ENCODE measurements at regions not wholly inside any gene's neighbourhood (a gene's known extent, or its start where the extent isn't known, plus 50 kb on each side); places are given as distances from the start of the nearest gene placed in this dataset.

DNA sequence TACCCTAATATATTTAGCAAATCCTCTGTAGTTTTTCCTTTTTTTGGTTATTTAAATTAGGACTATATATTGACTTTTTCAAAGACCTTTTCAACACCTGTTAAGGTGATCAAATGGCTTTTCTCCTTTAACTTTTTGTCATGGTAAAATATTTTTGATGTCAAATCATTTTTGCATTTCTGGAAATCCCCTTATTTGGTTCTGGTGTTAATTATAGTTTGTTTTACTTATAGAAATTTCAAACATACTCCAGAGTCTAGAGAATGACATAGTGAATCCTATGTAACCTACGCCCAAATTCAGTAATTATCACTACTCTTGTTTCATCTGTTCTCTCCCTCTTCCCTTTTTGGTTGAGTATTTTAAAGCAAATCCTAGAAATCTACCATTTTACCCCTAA, 121.3 kb upstream of the TBL1XR1 start:
- H3K4me3 Mint-ChIP-seq (ENCODE audit: unreplicated experiment) = no peak overlapping the region
- no peak overlapping the region for H3K27ac Mint-ChIP-seq (ENCODE audit: unreplicated experiment)
- no peaks in the 10 kb centered on the region for H3K36me3 Mint-ChIP-seq (ENCODE audit: unreplicated experiment)
- no peak for DNase-seq (ENCODE audit: extremely low spot score, unreplicated experiment)
- TF ChIP-seq, protein P1, sequence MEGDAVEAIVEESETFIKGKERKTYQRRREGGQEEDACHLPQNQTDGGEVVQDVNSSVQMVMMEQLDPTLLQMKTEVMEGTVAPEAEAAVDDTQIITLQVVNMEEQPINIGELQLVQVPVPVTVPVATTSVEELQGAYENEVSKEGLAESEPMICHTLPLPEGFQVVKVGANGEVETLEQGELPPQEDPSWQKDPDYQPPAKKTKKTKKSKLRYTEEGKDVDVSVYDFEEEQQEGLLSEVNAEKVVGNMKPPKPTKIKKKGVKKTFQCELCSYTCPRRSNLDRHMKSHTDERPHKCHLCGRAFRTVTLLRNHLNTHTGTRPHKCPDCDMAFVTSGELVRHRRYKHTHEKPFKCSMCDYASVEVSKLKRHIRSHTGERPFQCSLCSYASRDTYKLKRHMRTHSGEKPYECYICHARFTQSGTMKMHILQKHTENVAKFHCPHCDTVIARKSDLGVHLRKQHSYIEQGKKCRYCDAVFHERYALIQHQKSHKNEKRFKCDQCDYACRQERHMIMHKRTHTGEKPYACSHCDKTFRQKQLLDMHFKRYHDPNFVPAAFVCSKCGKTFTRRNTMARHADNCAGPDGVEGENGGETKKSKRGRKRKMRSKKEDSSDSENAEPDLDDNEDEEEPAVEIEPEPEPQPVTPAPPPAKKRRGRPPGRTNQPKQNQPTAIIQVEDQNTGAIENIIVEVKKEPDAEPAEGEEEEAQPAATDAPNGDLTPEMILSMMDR (IDR thresholded peaks at IDR 0.05) = no peak
- H3K4me1 Mint-ChIP-seq (ENCODE audit: unreplicated experiment) = peaks cover 31% of the 10 kb centered on the region
- no peaks in the 10 kb centered on the region for H3K27me3 Mint-ChIP-seq (ENCODE audit: unreplicated experiment)
- peaks cover 4% of the 10 kb centered on the region for H3K9me3 Mint-ChIP-seq (ENCODE audit: unreplicated experiment)

DNA sequence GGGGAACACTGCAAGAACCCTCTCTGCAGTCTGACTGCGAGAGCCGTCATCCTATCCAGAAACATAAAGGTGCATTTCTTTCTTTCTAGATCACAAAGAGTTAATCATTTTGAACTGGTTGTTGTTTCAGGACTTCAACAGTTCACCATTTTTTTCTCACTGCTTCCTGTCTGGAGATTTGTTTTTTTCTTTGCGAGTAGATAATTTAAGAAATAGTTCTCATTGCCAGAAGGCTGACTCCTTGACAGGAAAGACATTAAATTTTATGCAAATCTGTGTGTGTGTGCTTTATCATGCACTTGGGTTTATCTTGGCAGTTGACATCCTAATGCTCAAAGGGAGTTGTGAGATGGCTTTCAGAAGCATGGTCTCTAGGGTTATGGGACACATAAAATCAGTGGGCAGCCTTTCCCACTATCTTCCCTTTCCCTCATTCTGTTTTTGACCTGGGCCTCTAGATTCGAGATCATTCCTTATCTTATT, 123.5 kb upstream of the TBL1XR1 start:
- H3K9me3 Mint-ChIP-seq (ENCODE audit: unreplicated experiment) = peaks cover 4% of the 10 kb centered on the region
- peak overlapping the region; percentile 82 for H3K27ac Mint-ChIP-seq (ENCODE audit: unreplicated experiment)
- H3K36me3 Mint-ChIP-seq (ENCODE audit: unreplicated experiment) = no peaks in the 10 kb centered on the region
- no peak for DNase-seq (ENCODE audit: extremely low spot score, unreplicated experiment)
- H3K4me1 Mint-ChIP-seq (ENCODE audit: unreplicated experiment) = peaks cover 31% of the 10 kb centered on the region
- TF ChIP-seq, protein P1 (IDR thresholded peaks at IDR 0.05) = no peak
- H3K27me3 Mint-ChIP-seq (ENCODE audit: unreplicated experiment) = no peaks in the 10 kb centered on the region
- no peak overlapping the region for H3K4me3 Mint-ChIP-seq (ENCODE audit: unreplicated experiment)

DNA sequence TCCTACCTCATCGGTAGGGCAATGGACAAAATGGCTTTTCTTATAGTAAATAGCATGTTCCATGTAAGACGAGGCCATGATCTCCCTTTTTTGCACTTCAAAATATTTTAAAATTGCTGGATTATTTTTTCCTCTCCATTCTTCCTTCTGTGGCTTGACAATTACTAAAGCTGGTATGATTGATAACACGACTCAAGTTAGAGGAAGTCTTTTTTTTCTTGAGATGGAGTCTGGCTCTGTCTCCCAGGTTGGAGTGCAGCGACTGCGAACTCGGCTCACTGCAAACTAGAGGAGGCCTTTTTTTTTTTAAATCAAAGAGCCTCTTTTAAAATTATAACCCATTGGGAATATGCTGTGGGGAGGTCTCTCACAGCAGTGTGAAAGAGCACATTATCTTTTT, 124.5 kb upstream of the TBL1XR1 start:
- H3K4me1 Mint-ChIP-seq (ENCODE audit: unreplicated experiment) = peaks cover 31% of the 10 kb centered on the region
- peaks cover 4% of the 10 kb centered on the region for H3K9me3 Mint-ChIP-seq (ENCODE audit: unreplicated experiment)
- H3K36me3 Mint-ChIP-seq (ENCODE audit: unreplicated experiment) = no peaks in the 10 kb centered on the region
- peak overlapping the region; percentile 82 for H3K27ac Mint-ChIP-seq (ENCODE audit: unreplicated experiment)
- TF ChIP-seq, protein P1 (IDR thresholded peaks at IDR 0.05) = no peak
- H3K27me3 Mint-ChIP-seq (ENCODE audit: unreplicated experiment) = no peaks in the 10 kb centered on the region
- H3K4me3 Mint-ChIP-seq (ENCODE audit: unreplicated experiment) = no peak overlapping the region
- DNase-seq (ENCODE audit: extremely low spot score, unreplicated experiment) = no peak

DNA sequence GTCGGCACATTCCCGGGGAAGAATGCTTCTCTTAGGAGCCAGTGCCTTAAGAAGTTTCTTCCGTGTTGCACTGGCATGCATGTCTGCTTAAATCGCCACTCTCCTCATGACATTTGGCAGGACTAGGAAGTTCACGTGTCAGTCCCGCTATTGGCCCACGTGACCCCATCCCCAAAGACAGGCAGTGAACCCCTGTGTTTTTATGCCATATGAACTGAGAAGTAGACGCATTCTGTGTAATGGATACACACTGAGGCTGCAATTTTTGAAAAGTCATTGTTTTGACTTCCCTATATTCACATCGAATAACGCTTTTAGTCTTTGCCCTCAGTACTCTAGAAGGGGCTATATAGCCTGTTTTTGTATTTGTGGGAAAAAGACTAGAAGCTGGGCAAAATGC, 125.6 kb upstream of the TBL1XR1 start:
- Mint-ChIP-seq H3K4me3 (ENCODE audit: unreplicated experiment) (no peak overlapping the region), H3K36me3 (ENCODE audit: unreplicated experiment) (no peaks in the 10 kb centered on the region), H3K27me3 (ENCODE audit: unreplicated experiment) (no peaks in the 10 kb centered on the region), H3K27ac (ENCODE audit: unreplicated experiment) (no peak overlapping the region), H3K4me1 (ENCODE audit: unreplicated experiment) (peaks cover 26% of the 10 kb centered on the region), H3K9me3 (ENCODE audit: unreplicated experiment) (no peaks in the 10 kb centered on the region)
- no peak for DNase-seq (ENCODE audit: extremely low spot score, unreplicated experiment)
- TF ChIP-seq, protein P1 (IDR thresholded peaks at IDR 0.05) = no peak

DNA sequence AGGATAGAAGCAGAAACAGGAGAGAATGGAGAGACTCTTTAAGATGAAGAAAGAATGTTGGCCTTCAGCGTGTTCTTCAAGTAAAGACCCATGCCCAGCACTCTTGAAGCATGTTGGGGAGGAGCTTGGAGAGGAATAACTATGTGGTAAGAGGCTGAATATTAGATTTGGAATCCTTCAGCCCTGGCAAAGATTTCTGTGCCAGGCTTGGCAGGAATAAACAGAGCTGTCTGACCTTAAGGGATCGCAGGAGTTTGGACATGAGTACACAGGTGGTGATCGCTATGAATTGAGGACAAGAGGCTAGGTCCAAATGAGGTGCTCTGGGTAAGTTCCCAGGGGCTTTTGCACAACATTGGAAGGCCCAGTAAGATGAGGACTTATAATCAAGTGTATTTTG, 132.6 kb upstream of the TBL1XR1 start:
- Mint-ChIP-seq H3K4me1 (ENCODE audit: unreplicated experiment) (peaks cover 23% of the 10 kb centered on the region), H3K9me3 (ENCODE audit: unreplicated experiment) (no peaks in the 10 kb centered on the region), H3K27ac (ENCODE audit: unreplicated experiment) (no peak overlapping the region), H3K4me3 (ENCODE audit: unreplicated experiment) (no peak overlapping the region), H3K36me3 (ENCODE audit: unreplicated experiment) (no peaks in the 10 kb centered on the region), H3K27me3 (ENCODE audit: unreplicated experiment) (no peaks in the 10 kb centered on the region)
- no peak for DNase-seq (ENCODE audit: extremely low spot score, unreplicated experiment)
- TF ChIP-seq, protein P1 (IDR thresholded peaks at IDR 0.05) = no peak
